GM06990 (cell line): ENCODE measurements at regions not wholly inside any gene's neighbourhood (a gene's known extent, or its start where the extent isn't known, plus 50 kb on each side); places are given as distances from the start of the nearest gene placed in this dataset.
"Not testable (repeated sequence)": the region's sequence is repeated elsewhere in the genome, so short reads cannot be mapped to it uniquely, and the experiment has no call there.

Source experiments
- DNase-seq: peaks from one replicate; pipeline ENCODE4 v3.0.0-alpha.2; 2011; ENCODE audit not compliant: insufficient read length; ENCODE audit errors: extremely low read depth
- H3K27me3 ChIP-seq: replicated peaks from 2 replicates; pipeline ENCODE4 v1.6.0; 2011; ENCODE audit warnings: low read length; ENCODE audit not compliant: control insufficient read depth, insufficient read depth
- H3K36me3 ChIP-seq: 2 replicates; pipeline ENCODE4 v1.5.1; 2011; ENCODE audit warnings: low read length; ENCODE audit not compliant: control insufficient read depth, insufficient read depth
- H3K4me3 ChIP-seq: replicated peaks from 2 replicates; pipeline ENCODE4 v1.5.1; 2011; ENCODE audit warnings: low read depth, mild to moderate bottlenecking, control low read depth, low read length
- CTCF ChIP-seq: IDR thresholded peaks from 2 replicates; pipeline ENCODE4 v1.5.1; 2011; ENCODE audit warnings: low read length, control low read depth, mild to moderate bottlenecking, inconsistent platforms; ENCODE audit not compliant: insufficient read depth, poor library complexity, severe bottlenecking

GRCh38 chr9:135402048-135402738 lies 77.4 kb upstream of the PPP1R26 start:
- DNase-seq: no peak
- no peak for TF ChIP-seq CTCF
- no peaks in the 10 kb centered on the region for H3K36me3 ChIP-seq
- no peak overlapping the region for H3K4me3 ChIP-seq
- H3K27me3 ChIP-seq: no peaks in the 10 kb centered on the region; the same call in 1 of the 2 replicates

- no peak for TF ChIP-seq CTCF
- Histone ChIP-seq H3K36me3 (no peaks in the 10 kb centered on the region), H3K27me3 (no peaks in the 10 kb centered on the region; the same call in 1 of the 2 replicates), H3K4me3 (no peak overlapping the region)
- no peak for DNase-seq
These were observed 76.6 kb upstream of the PPP1R26 start for GRCh38 chr9:135402739-135403695.

GRCh38 chr9:135403733-135404450 lies 75.7 kb upstream of the PPP1R26 start:
- Histone ChIP-seq H3K27me3 (no peaks in the 10 kb centered on the region; the same call in 1 of the 2 replicates), H3K36me3 (no peaks in the 10 kb centered on the region), H3K4me3 (no peak overlapping the region)
- no peak for TF ChIP-seq CTCF
- DNase-seq: no peak

- no peaks in the 10 kb centered on the region; the same call in none of the 2 replicates for H3K27me3 ChIP-seq
- DNase-seq: no peak
These were observed 75.0 kb upstream of the PPP1R26 start for GRCh38 chr9:135404451-135405144.

GRCh38 chr9:135405145-135405464 lies 74.5 kb upstream of the PPP1R26 start:
- not testable (repeated sequence) for H3K4me3 ChIP-seq, H3K27me3 ChIP-seq, H3K36me3 ChIP-seq, DNase-seq

More at GRCh38 chr9:135404451-135405144, 75.0 kb upstream of the PPP1R26 start:
- Histone ChIP-seq H3K36me3 (no peaks in the 10 kb centered on the region), H3K4me3 (no peak overlapping the region)
- TF ChIP-seq CTCF: no peak
